ENCODE measurements at regions not wholly inside any gene's neighbourhood (a gene's known extent, or its start where the extent isn't known, plus 50 kb on each side); places are given as distances from the start of the nearest gene placed in this dataset.

DNA sequence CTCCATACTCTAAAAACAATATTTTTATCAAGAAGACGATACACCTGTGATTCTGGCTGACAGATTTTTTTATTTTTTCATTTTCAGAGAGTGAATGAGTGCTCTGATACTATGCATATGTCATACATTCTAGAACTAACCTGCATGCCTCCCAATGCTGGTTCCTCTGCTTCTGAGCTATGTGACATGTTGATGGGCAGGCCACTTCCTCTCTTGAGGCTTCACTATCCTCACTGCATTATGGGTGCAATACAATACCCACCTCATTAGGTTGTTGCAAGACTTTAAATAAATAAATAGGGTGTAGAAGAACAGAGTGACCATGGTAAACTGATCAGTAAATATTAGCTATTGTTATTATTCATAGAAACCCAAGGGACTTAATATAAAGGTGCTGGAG, 408.3 kb downstream of the HNRNPD start:
- TF ChIP-seq POLR2AphosphoS5 (IDR thresholded peaks at IDR 0.05), result no peak
- H3K36me3 ChIP-seq, result no peaks in the 10 kb centered on the region
- WGBS, result 90% methylated on average over 1 of the region's 1 CpG
- intact Hi-C loops (cut with DNase I), result no loop called here
- H3K4me1 ChIP-seq, result peaks cover 0 to 18% (median 0%) of the 10 kb centered on the region in 4 donors
- no peak overlapping the region for H3K27ac ChIP-seq (replicated peaks in 1 of 4)
- no peaks in the 10 kb centered on the region for H3K9me3 ChIP-seq
- no peak overlapping the region for H3K4me3 ChIP-seq
- H3K27me3 ChIP-seq, result no peaks in the 10 kb centered on the region
- no peak for DNase-seq (ENCODE audit: extremely low spot score)

DNA sequence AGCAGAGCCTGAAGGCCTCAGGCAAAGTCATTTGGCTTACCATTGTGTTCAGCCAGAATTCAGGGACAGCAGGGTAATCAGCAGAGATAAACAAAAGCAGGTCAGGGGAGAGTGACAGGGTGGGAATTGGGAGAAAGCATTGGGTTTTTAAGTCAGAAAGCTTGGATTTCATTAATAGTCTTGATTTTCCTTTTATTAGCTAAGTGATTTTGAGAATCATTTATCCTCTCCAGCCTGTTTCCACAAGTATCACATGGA, 410.1 kb downstream of the HNRNPD start:
- Histone ChIP-seq H3K27me3 (no peaks in the 10 kb centered on the region), H3K4me3 (no peak overlapping the region), H3K9me3 (no peaks in the 10 kb centered on the region), H3K36me3 (no peaks in the 10 kb centered on the region), H3K27ac (replicated peaks in 1 of 4) (no peak overlapping the region), H3K4me1 (peaks cover 0 to 18% (median 0%) of the 10 kb centered on the region in 4 donors)
- intact Hi-C loops (cut with DNase I), result no loop called here
- DNase-seq (ENCODE audit: extremely low spot score), result no peak
- TF ChIP-seq CTCF (IDR thresholded peaks at IDR 0.05) (no peak), POLR2A (IDR thresholded peaks at IDR 0.05; ENCODE audit: low read depth) (no peak), POLR2AphosphoS5 (IDR thresholded peaks at IDR 0.05) (no peak), EP300 (IDR thresholded peaks at IDR 0.05) (no peak)

DNA sequence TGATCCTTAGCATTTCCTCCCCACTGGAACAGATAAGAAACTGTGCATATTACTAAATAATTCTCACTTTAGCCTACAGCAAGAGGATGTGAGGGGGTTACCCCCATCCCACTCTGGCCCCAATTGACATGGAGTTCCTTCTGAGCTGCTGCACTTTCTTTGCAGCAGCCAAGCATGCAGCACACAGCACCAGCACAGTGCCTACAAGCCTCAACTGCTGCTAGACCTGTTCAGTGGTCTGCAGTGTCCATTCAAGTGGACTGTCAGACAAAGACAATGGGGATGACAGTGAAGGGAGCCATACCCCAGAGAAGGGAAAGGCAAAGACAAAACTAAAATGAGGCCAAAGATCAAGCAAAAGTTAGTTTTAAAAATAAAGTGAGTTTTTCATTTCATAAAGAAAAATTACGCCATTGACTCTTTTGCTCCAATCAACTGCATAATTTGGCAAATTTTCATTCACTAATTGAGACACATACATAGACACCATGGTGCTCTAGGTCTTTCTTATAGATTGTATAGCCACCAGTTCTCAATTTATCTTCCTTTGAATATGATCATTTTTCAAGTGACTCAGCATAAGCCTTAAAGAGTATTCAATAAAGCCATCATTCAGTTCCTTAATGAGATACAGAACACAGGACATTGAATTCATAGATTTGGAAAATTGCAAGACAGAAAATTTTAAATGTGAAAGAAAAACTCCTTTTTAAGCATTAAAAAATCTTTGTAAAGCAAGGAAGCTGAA, 410.6 kb downstream of the HNRNPD start:
- 100% methylated on average over 1 of the region's 1 CpG for WGBS
- no peaks in the 10 kb centered on the region for H3K9me3 ChIP-seq
- intact Hi-C loops (cut with DNase I), result no loop called here
- H3K4me1 ChIP-seq, result peaks cover 0 to 18% (median 0%) of the 10 kb centered on the region in 4 donors
- H3K27me3 ChIP-seq, result no peaks in the 10 kb centered on the region
- peak; percentile 74 for DNase-seq (ENCODE audit: extremely low spot score)
- no peaks in the 10 kb centered on the region for H3K36me3 ChIP-seq
- H3K4me3 ChIP-seq, result no peak overlapping the region
- H3K27ac ChIP-seq (replicated peaks in 1 of 4), result no peak overlapping the region
- TF ChIP-seq POLR2A (IDR thresholded peaks at IDR 0.05; ENCODE audit: low read depth), result no peak
- TF ChIP-seq POLR2AphosphoS5 (IDR thresholded peaks at IDR 0.05), result no peak
- no peak for TF ChIP-seq CTCF (IDR thresholded peaks at IDR 0.05)

DNA sequence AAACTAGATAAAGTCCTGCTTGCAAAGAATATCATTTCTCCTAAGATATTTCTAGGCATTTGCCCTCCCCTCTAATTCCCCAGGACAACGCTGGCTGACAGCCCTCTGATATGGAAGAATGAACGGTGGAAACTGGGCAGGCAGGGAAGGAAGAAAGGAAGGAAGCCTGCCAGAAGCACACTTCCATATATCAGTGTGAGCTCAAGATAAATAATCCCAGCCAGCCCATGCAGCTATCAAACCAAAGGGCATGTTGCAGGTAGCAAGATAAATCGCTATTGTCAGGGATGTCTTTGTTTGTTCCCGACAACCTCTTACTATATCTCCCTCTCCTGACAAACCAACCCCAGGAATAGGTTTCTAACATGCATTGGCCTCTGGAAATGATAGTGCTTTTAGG, 412.8 kb downstream of the HNRNPD start:
- Histone ChIP-seq H3K4me1 (peaks cover 0 to 8% (median 0%) of the 10 kb centered on the region in 4 donors), H3K27me3 (no peaks in the 10 kb centered on the region), H3K9me3 (no peaks in the 10 kb centered on the region), H3K27ac (replicated peaks in 1 of 4) (no peak overlapping the region), H3K36me3 (no peaks in the 10 kb centered on the region), H3K4me3 (no peak overlapping the region)
- intact Hi-C loops (cut with DNase I), result no loop called here
- WGBS, result 58% methylated on average over 4 of the region's 4 CpGs
- DNase-seq (ENCODE audit: extremely low spot score), result peak; percentile 79
- TF ChIP-seq POLR2A (IDR thresholded peaks at IDR 0.05; ENCODE audit: low read depth), result no peak
- TF ChIP-seq CTCF (IDR thresholded peaks at IDR 0.05), result no peak
- no peak for TF ChIP-seq POLR2AphosphoS5 (IDR thresholded peaks at IDR 0.05)
- TF ChIP-seq EP300 (IDR thresholded peaks at IDR 0.05), result no peak

GRCh38 chr4:81954271-81954670, 419.5 kb downstream of the HNRNPD start:
- Histone ChIP-seq H3K27ac (replicated peaks in 1 of 4) (no peak overlapping the region), H3K4me1 (no peaks in the 10 kb centered on the region), H3K9me3 (no peaks in the 10 kb centered on the region), H3K36me3 (no peaks in the 10 kb centered on the region), H3K4me3 (no peak overlapping the region), H3K27me3 (no peaks in the 10 kb centered on the region)
- TF ChIP-seq EP300 (IDR thresholded peaks at IDR 0.05) (no peak), CTCF (IDR thresholded peaks at IDR 0.05) (no peak), POLR2AphosphoS5 (IDR thresholded peaks at IDR 0.05) (no peak), POLR2A (IDR thresholded peaks at IDR 0.05; ENCODE audit: low read depth) (no peak)
- intact Hi-C loops (cut with DNase I), result no loop called here
- no peak for DNase-seq (ENCODE audit: extremely low spot score)
- 62% methylated on average over 3 of the region's 3 CpGs for WGBS
